ENCODE measurements at regions not wholly inside any gene's neighbourhood (a gene's known extent, or its start where the extent isn't known, plus 50 kb on each side); places are given as distances from the start of the nearest gene placed in this dataset.

DNA sequence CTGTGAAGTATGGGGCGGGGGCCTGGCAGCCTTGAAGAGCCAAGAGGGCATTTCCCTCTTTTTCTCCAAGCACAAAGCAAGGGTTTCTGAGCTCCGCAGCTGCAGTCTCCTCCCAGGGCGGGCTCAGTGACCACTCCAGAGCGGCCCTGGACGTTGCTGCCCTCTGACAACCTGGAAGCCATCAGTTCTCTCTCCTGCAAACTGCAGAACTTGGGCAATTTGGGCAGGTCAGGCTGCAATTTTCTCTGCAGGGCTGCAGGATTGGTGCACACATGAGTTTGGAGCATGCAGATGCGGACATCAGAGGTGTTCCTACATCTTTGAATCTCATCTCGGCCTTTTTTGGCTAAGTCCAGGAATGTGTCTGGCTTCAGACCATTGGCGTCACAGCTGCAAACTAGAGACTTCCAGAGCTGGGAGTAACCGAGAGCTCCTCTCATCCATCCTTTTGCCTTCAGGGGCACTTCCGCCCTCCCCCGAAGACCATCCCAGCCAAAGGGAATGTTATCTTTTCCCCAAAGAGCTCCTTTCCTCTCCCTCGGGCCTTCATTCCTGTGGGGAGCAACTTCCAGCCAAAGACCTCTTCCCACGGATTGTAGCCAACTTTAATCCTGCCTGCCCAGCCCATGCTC, 139.6 kb upstream of the WNT4 start:
- peak in 1 of 2 donors; percentile 31 for DNase-seq (ENCODE audit: low spot score in 2 of 2)
- Histone ChIP-seq H3K27me3 (no peaks in the 10 kb centered on the region), H3K4me3 (no peak overlapping the region), H3K9me3 (no peaks in the 10 kb centered on the region), H3K27ac (no peak overlapping the region), H3K4me1 (no peaks in the 10 kb centered on the region), H3K36me3 (no peaks in the 10 kb centered on the region)
- intact Hi-C loops (cut with DNase I; ENCODE audit: low total_unique reads), result no loop called here
- TF ChIP-seq, protein P1, sequence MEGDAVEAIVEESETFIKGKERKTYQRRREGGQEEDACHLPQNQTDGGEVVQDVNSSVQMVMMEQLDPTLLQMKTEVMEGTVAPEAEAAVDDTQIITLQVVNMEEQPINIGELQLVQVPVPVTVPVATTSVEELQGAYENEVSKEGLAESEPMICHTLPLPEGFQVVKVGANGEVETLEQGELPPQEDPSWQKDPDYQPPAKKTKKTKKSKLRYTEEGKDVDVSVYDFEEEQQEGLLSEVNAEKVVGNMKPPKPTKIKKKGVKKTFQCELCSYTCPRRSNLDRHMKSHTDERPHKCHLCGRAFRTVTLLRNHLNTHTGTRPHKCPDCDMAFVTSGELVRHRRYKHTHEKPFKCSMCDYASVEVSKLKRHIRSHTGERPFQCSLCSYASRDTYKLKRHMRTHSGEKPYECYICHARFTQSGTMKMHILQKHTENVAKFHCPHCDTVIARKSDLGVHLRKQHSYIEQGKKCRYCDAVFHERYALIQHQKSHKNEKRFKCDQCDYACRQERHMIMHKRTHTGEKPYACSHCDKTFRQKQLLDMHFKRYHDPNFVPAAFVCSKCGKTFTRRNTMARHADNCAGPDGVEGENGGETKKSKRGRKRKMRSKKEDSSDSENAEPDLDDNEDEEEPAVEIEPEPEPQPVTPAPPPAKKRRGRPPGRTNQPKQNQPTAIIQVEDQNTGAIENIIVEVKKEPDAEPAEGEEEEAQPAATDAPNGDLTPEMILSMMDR (IDR thresholded peaks at IDR 0.05), result no peak
- TF ChIP-seq POLR2AphosphoS5 (IDR thresholded peaks at IDR 0.05), result no peak
- TF ChIP-seq POLR2A (IDR thresholded peaks at IDR 0.05), result no peak

DNA sequence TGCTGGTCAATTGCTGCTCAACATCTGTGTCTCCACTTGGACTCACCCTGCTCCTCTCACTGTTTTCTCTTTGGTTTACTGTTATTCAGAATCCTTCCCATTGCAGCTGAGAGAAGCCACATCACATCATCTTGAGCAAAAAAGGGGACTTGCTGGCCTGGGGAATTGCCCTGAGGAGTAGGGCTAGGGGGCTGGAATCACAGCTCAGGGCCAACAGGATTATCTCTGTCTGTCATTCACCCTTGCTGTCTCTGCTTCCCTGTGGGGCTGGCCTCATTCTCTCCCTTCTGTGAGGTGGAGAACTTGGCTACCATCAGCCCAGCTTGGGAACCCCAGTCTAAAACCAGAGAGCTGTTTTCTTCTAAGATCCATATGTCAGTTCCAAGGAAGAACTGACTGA, 140.7 kb upstream of the WNT4 start:
- TF ChIP-seq, protein P1 (IDR thresholded peaks at IDR 0.05), result no peak
- TF ChIP-seq POLR2AphosphoS5 (IDR thresholded peaks at IDR 0.05), result no peak
- no peak for TF ChIP-seq POLR2A (IDR thresholded peaks at IDR 0.05)
- peak in 1 of 2 donors; percentile 37 for DNase-seq (ENCODE audit: low spot score in 2 of 2)
- H3K9me3 ChIP-seq, result no peaks in the 10 kb centered on the region
- H3K4me1 ChIP-seq, result no peaks in the 10 kb centered on the region
- H3K27ac ChIP-seq, result no peak overlapping the region
- no peaks in the 10 kb centered on the region for H3K27me3 ChIP-seq
- no peak overlapping the region for H3K4me3 ChIP-seq
- H3K36me3 ChIP-seq, result no peaks in the 10 kb centered on the region
- intact Hi-C loops (cut with DNase I; ENCODE audit: low total_unique reads), result no loop called here

DNA sequence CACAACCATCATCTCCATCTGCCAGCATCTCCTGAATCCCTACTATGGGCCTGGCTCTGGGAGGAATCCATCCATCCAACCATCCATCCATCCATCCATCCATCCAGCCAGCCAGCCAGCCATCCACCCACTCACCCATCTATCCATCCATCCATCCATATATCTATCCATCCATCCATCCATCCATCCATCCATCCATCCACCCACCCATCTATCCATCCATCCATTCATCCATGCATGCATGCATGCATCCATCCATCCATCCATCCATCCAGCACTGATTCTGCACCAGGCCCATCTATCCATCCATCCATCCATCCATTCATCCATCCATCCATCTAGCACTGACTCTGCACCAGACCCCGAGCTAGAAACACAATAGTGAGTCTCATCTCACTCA, 141.3 kb upstream of the WNT4 start:
- H3K27ac ChIP-seq, result no peak overlapping the region
- no peak overlapping the region for H3K4me3 ChIP-seq
- intact Hi-C loops (cut with DNase I; ENCODE audit: low total_unique reads), result no loop called here
- H3K36me3 ChIP-seq, result no peaks in the 10 kb centered on the region
- peak in 1 of 2 donors; percentile 3 for DNase-seq (ENCODE audit: low spot score in 2 of 2)
- no peaks in the 10 kb centered on the region for H3K27me3 ChIP-seq
- TF ChIP-seq, protein P1 (IDR thresholded peaks at IDR 0.05), result no peak
- TF ChIP-seq POLR2A (IDR thresholded peaks at IDR 0.05) (no peak), POLR2AphosphoS5 (IDR thresholded peaks at IDR 0.05) (no peak)
- H3K4me1 ChIP-seq, result no peaks in the 10 kb centered on the region
- H3K9me3 ChIP-seq, result no peaks in the 10 kb centered on the region

DNA sequence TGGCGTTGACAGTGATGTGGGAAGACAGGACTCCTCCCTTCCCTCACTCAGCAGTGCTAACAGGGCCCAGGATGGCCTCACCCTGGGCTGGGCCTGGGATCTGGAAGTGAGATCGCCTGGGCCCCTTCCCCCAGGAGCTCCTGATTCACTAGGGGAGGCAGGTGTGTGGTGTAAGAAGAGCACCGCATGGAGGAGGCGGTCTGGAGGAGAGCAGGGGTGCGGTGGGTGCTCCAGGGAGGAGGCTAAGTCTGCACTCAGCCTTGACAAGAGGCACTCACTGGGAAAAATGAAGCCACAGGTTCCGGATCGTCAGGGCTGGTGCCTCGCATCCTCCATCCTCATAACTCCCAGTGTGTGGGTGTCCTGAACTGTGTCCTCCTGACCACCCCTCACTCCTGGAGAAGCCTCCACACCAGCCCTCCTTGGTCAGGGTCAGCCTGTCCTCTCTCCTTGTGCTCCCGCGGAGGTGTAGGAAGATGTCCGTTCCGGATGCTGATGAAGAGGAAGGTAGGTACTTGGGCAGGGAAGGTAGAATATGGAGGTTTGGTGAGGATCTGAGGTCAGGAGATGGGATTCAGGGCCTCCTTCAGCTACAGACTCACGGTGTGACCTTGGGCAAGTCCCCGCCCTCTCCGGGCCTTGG, 142.1 kb upstream of the WNT4 start:
- H3K9me3 ChIP-seq, result no peaks in the 10 kb centered on the region
- no peaks in the 10 kb centered on the region for H3K27me3 ChIP-seq
- no peak for TF ChIP-seq POLR2AphosphoS5 (IDR thresholded peaks at IDR 0.05)
- TF ChIP-seq, protein P1 (IDR thresholded peaks at IDR 0.05), result no peak
- TF ChIP-seq POLR2A (IDR thresholded peaks at IDR 0.05), result no peak
- no peak overlapping the region for H3K27ac ChIP-seq
- H3K36me3 ChIP-seq, result no peaks in the 10 kb centered on the region
- no peaks in the 10 kb centered on the region for H3K4me1 ChIP-seq
- intact Hi-C loops (cut with DNase I; ENCODE audit: low total_unique reads), result no loop called here
- no peak overlapping the region for H3K4me3 ChIP-seq
- DNase-seq (ENCODE audit: low spot score in 2 of 2), result peak; percentile 10 to 31

DNA sequence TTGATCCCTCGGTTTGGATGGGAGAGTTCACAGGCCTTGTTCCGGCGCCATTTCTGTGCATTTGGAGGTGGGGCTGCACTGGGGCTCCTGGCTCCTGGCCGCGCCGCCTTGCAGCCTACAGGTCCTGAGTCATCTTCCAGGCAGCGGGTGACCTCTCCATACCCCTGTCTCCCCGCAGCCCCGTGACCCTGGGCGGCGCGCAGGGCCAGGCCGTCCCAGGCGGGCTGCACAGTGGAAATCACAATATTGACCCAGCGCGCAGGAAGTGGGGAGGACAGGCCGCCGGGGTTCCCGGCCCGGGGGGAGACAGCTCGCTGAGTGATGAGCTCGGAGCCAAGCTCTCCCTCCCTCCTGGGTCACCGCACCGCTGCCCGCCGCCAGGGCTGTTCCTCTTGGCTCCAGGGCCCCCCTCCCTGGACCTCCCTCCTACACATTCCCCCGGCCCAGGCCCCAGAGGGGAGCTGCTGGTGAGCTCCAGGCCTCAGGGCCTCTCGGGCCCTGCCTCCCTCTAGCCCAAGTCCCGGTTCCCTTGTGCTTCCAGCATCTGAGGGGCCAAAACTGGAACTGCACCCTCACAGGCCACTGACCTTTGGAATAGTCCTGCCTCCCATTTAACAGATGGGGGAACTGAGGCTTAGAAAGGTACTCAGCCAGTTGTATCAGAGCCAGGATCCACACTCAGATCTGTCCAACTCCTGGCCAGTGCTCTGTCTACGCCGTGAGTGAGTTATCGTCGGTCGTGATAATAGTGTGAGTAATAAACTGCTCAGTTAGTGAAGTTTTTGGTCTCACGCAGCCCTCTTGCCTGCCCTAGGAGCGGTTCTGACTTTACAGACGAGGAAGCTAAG, 142.9 kb upstream of the WNT4 start:
- Histone ChIP-seq H3K27me3 (no peaks in the 10 kb centered on the region), H3K4me3 (no peak overlapping the region), H3K27ac (no peak overlapping the region), H3K9me3 (no peaks in the 10 kb centered on the region), H3K36me3 (no peaks in the 10 kb centered on the region), H3K4me1 (no peaks in the 10 kb centered on the region)
- TF ChIP-seq, protein P1 (IDR thresholded peaks at IDR 0.05), result no peak
- TF ChIP-seq POLR2A (IDR thresholded peaks at IDR 0.05) (no peak), POLR2AphosphoS5 (IDR thresholded peaks at IDR 0.05) (no peak)
- intact Hi-C loops (cut with DNase I; ENCODE audit: low total_unique reads), result no loop called here
- peak; percentile 10 to 48 for DNase-seq (ENCODE audit: low spot score in 2 of 2)
